Transverse colon (tissue), 4 donors: ENCODE measurements at regions not wholly inside any gene's neighbourhood (a gene's known extent, or its start where the extent isn't known, plus 50 kb on each side); places are given as distances from the start of the nearest gene placed in this dataset.

ENCODE experiments used
- EP300 ChIP-seq: sonication (generic); formaldehyde crosslinking; IDR thresholded peaks from one replicate; pipeline ENCODE4 v1.6.1; 2017; ENCODE audit warnings: antibody characterized with exemption, low read depth
- POLR2A ChIP-seq: fragments of 450-650 bp; IDR thresholded peaks from one replicate; pipeline ENCODE4 v1.6.1; 2016; ENCODE audit warnings: antibody characterized with exemption, mild to moderate bottlenecking, moderate library complexity
- POLR2AphosphoS5 ChIP-seq, 3 donors: sonication (generic); formaldehyde crosslinking; IDR thresholded peaks; one replicate each; pipeline ENCODE4 v1.6.1; 2016; ENCODE audit warnings: antibody characterized with exemption in 3 of 3
- TF ChIP-seq, protein P1 (sequence below), 5 experiments: fragments of 200-600 bp in 3 of 5; fragments of 450-650 bp in 2 of 5; sonication (generic) in 3 of 5; IDR thresholded peaks; 1 replicate in 2 of 5; 2 replicates in 3 of 5; pipeline ENCODE4 v1.5.1; 2016 to 2017; ENCODE audit warnings: antibody characterized with exemption in 5 of 5, inconsistent platforms in 3 of 5, mild to moderate bottlenecking in 2 of 5, moderate library complexity in 1 of 5

- TF ChIP-seq, protein P1, sequence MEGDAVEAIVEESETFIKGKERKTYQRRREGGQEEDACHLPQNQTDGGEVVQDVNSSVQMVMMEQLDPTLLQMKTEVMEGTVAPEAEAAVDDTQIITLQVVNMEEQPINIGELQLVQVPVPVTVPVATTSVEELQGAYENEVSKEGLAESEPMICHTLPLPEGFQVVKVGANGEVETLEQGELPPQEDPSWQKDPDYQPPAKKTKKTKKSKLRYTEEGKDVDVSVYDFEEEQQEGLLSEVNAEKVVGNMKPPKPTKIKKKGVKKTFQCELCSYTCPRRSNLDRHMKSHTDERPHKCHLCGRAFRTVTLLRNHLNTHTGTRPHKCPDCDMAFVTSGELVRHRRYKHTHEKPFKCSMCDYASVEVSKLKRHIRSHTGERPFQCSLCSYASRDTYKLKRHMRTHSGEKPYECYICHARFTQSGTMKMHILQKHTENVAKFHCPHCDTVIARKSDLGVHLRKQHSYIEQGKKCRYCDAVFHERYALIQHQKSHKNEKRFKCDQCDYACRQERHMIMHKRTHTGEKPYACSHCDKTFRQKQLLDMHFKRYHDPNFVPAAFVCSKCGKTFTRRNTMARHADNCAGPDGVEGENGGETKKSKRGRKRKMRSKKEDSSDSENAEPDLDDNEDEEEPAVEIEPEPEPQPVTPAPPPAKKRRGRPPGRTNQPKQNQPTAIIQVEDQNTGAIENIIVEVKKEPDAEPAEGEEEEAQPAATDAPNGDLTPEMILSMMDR (IDR thresholded peaks at IDR 0.05) = no peak
- TF ChIP-seq POLR2A (no peak), EP300 (no peak), POLR2AphosphoS5 (IDR thresholded peaks at IDR 0.05) (no peak)
Measured at GRCh38 chr16:25628766-25629165, 63.0 kb upstream of the HS3ST4 start.
